Nephron (organoid): ENCODE measurements at regions not wholly inside any gene's neighbourhood (a gene's known extent, or its start where the extent isn't known, plus 50 kb on each side); places are given as distances from the start of the nearest gene placed in this dataset.

ENCODE experiments used
- H3K27ac Mint-ChIP-seq, 3 experiments: 2 replicates each; pipeline ENCODE4 v1.8.0; 2020; ENCODE audit warnings: mixed read lengths in 3 of 3, mild to moderate bottlenecking in 2 of 3, moderate library complexity in 1 of 3
- H3K27me3 Mint-ChIP-seq: 2 replicates; pipeline ENCODE4 v1.8.0; 2021; ENCODE audit warnings: low read depth, mild to moderate bottlenecking, moderate library complexity, mixed read lengths
- H3K36me3 Mint-ChIP-seq: 2 replicates; pipeline ENCODE4 v1.8.0; 2020; ENCODE audit warnings: low read depth, mixed read lengths
- H3K4me1 Mint-ChIP-seq: 2 replicates; pipeline ENCODE4 v1.8.0; 2020; ENCODE audit warnings: mixed read lengths
- H3K4me3 Mint-ChIP-seq, 3 experiments: 2 replicates each; pipeline ENCODE4 v1.8.0; 2020; ENCODE audit warnings: mild to moderate bottlenecking in 3 of 3, mixed read lengths in 3 of 3, moderate library complexity in 2 of 3
- H3K9me3 Mint-ChIP-seq: 2 replicates; pipeline ENCODE4 v1.8.0; 2020; ENCODE audit warnings: mixed read lengths
- TF ChIP-seq, protein P1 (sequence below), 3 experiments: fragments of 200-600 bp; sonication (generic); IDR thresholded peaks; one replicate each; pipeline ENCODE4 v1.5.0; 2021; ENCODE audit warnings: antibody characterized with exemption in 3 of 3; ENCODE audit not compliant: unreplicated experiment in 3 of 3

- TF ChIP-seq, protein P1, sequence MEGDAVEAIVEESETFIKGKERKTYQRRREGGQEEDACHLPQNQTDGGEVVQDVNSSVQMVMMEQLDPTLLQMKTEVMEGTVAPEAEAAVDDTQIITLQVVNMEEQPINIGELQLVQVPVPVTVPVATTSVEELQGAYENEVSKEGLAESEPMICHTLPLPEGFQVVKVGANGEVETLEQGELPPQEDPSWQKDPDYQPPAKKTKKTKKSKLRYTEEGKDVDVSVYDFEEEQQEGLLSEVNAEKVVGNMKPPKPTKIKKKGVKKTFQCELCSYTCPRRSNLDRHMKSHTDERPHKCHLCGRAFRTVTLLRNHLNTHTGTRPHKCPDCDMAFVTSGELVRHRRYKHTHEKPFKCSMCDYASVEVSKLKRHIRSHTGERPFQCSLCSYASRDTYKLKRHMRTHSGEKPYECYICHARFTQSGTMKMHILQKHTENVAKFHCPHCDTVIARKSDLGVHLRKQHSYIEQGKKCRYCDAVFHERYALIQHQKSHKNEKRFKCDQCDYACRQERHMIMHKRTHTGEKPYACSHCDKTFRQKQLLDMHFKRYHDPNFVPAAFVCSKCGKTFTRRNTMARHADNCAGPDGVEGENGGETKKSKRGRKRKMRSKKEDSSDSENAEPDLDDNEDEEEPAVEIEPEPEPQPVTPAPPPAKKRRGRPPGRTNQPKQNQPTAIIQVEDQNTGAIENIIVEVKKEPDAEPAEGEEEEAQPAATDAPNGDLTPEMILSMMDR (IDR thresholded peaks at IDR 0.05; ENCODE audit: unreplicated experiment in 3 of 3), result no peak
- H3K27me3 Mint-ChIP-seq, result peaks cover 7% of the 10 kb centered on the region
- no peaks in the 10 kb centered on the region for H3K36me3 Mint-ChIP-seq
- peak overlapping the region in 2 of 3 experiments; percentile 85 to 89 for H3K27ac Mint-ChIP-seq
- H3K9me3 Mint-ChIP-seq, result no peaks in the 10 kb centered on the region
- H3K4me1 Mint-ChIP-seq, result peaks cover 85% of the 10 kb centered on the region
- H3K4me3 Mint-ChIP-seq, result peak overlapping the region in 1 of 3 experiments; percentile 51
Observed at GRCh38 chr6:14921170-14921569, 324.7 kb upstream of the JARID2 start.

GRCh38 chr6:14921878-14922671 lies 323.8 kb upstream of the JARID2 start:
- Mint-ChIP-seq H3K27ac (peak overlapping the region; percentile 53 to 89 (median 68)), H3K27me3 (peaks cover 7% of the 10 kb centered on the region), H3K4me1 (peaks cover 79% of the 10 kb centered on the region), H3K36me3 (no peaks in the 10 kb centered on the region), H3K9me3 (no peaks in the 10 kb centered on the region), H3K4me3 (peak overlapping the region in 1 of 3 experiments; percentile 26)
- TF ChIP-seq, protein P1 (IDR thresholded peaks at IDR 0.05; ENCODE audit: unreplicated experiment in 3 of 3), result no peak

GRCh38 chr6:14922706-14923460 lies 323.0 kb upstream of the JARID2 start:
- peaks cover 71% of the 10 kb centered on the region for H3K4me1 Mint-ChIP-seq
- H3K4me3 Mint-ChIP-seq, result peak overlapping the region in 1 of 3 experiments; percentile 26
- H3K9me3 Mint-ChIP-seq, result no peaks in the 10 kb centered on the region
- peaks cover 7% of the 10 kb centered on the region for H3K27me3 Mint-ChIP-seq
- H3K36me3 Mint-ChIP-seq, result no peaks in the 10 kb centered on the region
- TF ChIP-seq, protein P1 (IDR thresholded peaks at IDR 0.05; ENCODE audit: unreplicated experiment in 3 of 3), result no peak
- H3K27ac Mint-ChIP-seq, result peak overlapping the region; percentile 53 to 89 (median 68)

GRCh38 chr6:14924126-14925024 lies 321.5 kb upstream of the JARID2 start:
- Mint-ChIP-seq H3K27ac (peak overlapping the region; percentile 22 to 89 (median 50)), H3K27me3 (peaks cover 7% of the 10 kb centered on the region), H3K4me3 (peak overlapping the region; percentile 18 to 41 (median 40)), H3K4me1 (peaks cover 61% of the 10 kb centered on the region), H3K9me3 (no peaks in the 10 kb centered on the region), H3K36me3 (no peaks in the 10 kb centered on the region)
- TF ChIP-seq, protein P1 (IDR thresholded peaks at IDR 0.05; ENCODE audit: unreplicated experiment in 3 of 3), result no peak

- TF ChIP-seq, protein P1 (IDR thresholded peaks at IDR 0.05; ENCODE audit: unreplicated experiment in 3 of 3), result no peak
- peak overlapping the region in 2 of 3 experiments; percentile 18 to 41 for H3K4me3 Mint-ChIP-seq
- no peaks in the 10 kb centered on the region for H3K9me3 Mint-ChIP-seq
- H3K27me3 Mint-ChIP-seq, result peaks cover 11% of the 10 kb centered on the region
- peaks cover 60% of the 10 kb centered on the region for H3K4me1 Mint-ChIP-seq
- H3K36me3 Mint-ChIP-seq, result no peaks in the 10 kb centered on the region
- peak overlapping the region; percentile 22 to 89 (median 50) for H3K27ac Mint-ChIP-seq
Observed at GRCh38 chr6:14925025-14925698, 320.7 kb upstream of the JARID2 start.
